Motor neuron (in vitro differentiated cells): ENCODE measurements at regions not wholly inside any gene's neighbourhood (a gene's known extent, or its start where the extent isn't known, plus 50 kb on each side); places are given as distances from the start of the nearest gene placed in this dataset.
A peak's percentile ranks its signal among the peaks of the same experiment; 100 is the strongest.

Source experiments
- ATAC-seq, 8 experiments: fragments of 200-7000 bp; cut with Tn5 transposase; replicated peaks in 6 of 8; 2 replicates each; pipeline ENCODE4 v1.8.0; 2021; ENCODE audit warnings: mild to moderate bottlenecking in 8 of 8, moderate library complexity in 8 of 8
- H3K27ac ChIP-seq, 2 donors: fragments of 250-450 bp; sonication (Bioruptor Pico); 2 replicates each; pipeline ENCODE4 v1.9.0; 2021; ENCODE audit warnings: antibody characterized with exemption in 2 of 2, mild to moderate bottlenecking in 2 of 2, moderate library complexity in 1 of 2
- H3K4me1 ChIP-seq, 2 donors: fragments of 250-450 bp; sonication (Bioruptor Pico); replicated peaks in 1 of 2; 2 replicates each; pipeline ENCODE4 v1.6.1; 2021; ENCODE audit warnings: antibody characterized with exemption in 2 of 2, mild to moderate bottlenecking in 2 of 2, moderate library complexity in 1 of 2
- H3K4me3 ChIP-seq, 5 donors: fragments of 250-450 bp; sonication (Bioruptor Pico); 2 replicates each; pipeline ENCODE4 v1.9.0; 2021; ENCODE audit warnings: antibody characterized with exemption in 5 of 5, mild to moderate bottlenecking in 5 of 5, moderate library complexity in 4 of 5
- WGBS, 10 experiments: fragments of 450-650 bp; shearing (Covaris generic); methylation state at CpG; one replicate each; pipeline ENCODE4 v1.0.0; 2022; 5-methylcytosine and 5-hydroxymethylcytosine counted together
- in situ Hi-C, 9 experiments: fragments of 400-800 bp; cut with MboI; loops; one replicate each; pipeline ENCODE4 v1.15.0; 2021; ENCODE audit warnings: low sequenced_read_pairs in 9 of 9, low pct_unique_long_range_greater_than_20kb in 2 of 9; ENCODE audit not compliant: unreplicated experiment in 9 of 9

DNA sequence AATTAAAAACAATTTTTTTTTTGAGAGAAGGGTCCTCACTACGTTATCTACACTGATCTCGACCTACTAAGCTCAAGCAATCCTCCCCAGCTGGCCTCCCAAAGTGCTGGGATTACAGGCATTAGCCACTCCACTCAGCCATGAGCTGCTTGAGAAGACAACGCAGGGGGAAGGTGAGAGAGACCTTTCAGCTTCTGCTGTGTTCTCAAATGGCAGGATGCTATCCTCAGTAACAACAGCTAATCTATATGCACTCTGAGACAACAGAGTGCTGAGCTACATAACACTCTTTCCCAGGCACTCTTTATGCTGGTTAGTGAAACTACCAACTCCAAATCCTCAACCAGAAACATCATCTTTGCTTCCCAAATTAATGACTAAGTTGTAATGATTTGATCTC is 526.1 kb downstream of the CCER1 start:
- ATAC-seq: no peak
- Histone ChIP-seq H3K27ac (no peak overlapping the region), H3K4me1 (no peaks in the 10 kb centered on the region), H3K4me3 (no peak overlapping the region)
- 10 to 80% (median 37%) methylated on average over 1 to 2 of the region's 3 CpGs; no CpG with 5 or more reads in 3 of the 10 experiments for WGBS, 10 experiments
- in situ Hi-C loops: no loop called here

- in situ Hi-C loops: no loop called here
- H3K4me3 ChIP-seq: no peak overlapping the region
- no peak for ATAC-seq
- no peaks in the 10 kb centered on the region for H3K4me1 ChIP-seq
- 0 to 100% (median 76%) methylated on average over 1 of the region's 1 CpG; no CpG with 5 or more reads in 6 of the 10 experiments for WGBS, 10 experiments
- H3K27ac ChIP-seq: no peak overlapping the region
Observed at GRCh38 chr12:90428465-90428864, 526.5 kb downstream of the CCER1 start.

GRCh38 chr12:90423965-90424364 is 531.0 kb downstream of the CCER1 start:
- in situ Hi-C loops: no loop called here
- Histone ChIP-seq H3K27ac (no peak overlapping the region), H3K4me3 (no peak overlapping the region), H3K4me1 (no peaks in the 10 kb centered on the region)
- no peak for ATAC-seq
- WGBS, 10 experiments: 10 to 90% (median 55%) methylated on average over 2 of the region's 2 CpGs

DNA sequence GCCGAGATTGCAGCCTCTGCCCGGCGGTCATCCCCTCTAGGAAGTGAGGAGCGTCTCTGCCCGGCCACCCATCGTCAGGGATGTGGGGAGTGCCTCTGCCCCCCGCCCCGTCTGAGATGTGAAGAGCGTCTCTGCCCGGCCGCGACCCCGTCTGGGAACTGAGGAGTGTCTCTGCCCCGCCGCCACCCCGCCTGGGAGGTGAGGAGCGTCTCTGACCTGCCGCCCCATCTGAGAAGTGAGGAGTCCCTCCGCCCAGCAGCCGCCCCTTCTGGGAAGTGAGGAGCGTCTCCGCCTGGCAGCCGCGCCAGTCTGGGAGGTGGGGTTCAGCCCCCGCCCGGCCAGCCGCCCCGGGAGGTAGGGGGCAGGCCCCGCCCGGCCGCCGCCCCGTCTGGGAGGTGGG is 544.0 kb downstream of the CCER1 start:
- Histone ChIP-seq H3K4me1 (no peaks in the 10 kb centered on the region), H3K4me3 (no peak overlapping the region), H3K27ac (no peak overlapping the region)
- in situ Hi-C loops: no loop called here
- no CpG with 5 or more reads among the region's 33 CpGs for WGBS, 10 experiments
- ATAC-seq: no peak

DNA sequence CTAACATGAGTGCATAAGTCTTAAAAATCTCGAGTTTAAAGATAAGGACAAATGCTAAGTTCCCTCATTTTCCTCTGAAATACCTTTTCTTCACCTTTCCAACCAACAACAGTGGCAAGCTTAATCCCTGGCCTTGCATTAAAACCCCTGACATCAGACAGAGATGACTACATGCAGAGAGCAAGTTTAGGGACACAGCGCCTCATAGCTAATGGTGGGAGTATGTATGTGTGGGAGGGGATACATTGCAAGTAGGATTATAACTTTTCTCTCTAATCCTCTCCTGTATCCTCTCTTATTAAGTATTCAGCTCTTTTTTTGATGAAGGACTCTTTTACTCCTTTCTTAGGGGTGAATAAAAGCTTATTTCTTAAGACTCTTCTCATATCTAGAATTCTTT is 547.1 kb downstream of the CCER1 start:
- Histone ChIP-seq H3K4me1 (no peaks in the 10 kb centered on the region), H3K4me3 (no peak overlapping the region), H3K27ac (no peak overlapping the region)
- peak in 2 of 8 experiments; percentile 49 to 61 for ATAC-seq
- WGBS, 10 experiments: 0 to 79% (median 40%) methylated on average over 1 to 2 of the region's 2 CpGs; no CpG with 5 or more reads in 4 of the 10 experiments
- in situ Hi-C loops: no loop called here

GRCh38 chr12:90404071-90404470 is 550.9 kb downstream of the CCER1 start:
- in situ Hi-C loops: no loop called here
- Histone ChIP-seq H3K4me1 (peaks cover 0 to 4% of the 10 kb centered on the region in 2 donors), H3K27ac (no peak overlapping the region), H3K4me3 (no peak overlapping the region)
- no peak for ATAC-seq

- 0 to 100% (median 90%) methylated on average over 1 to 2 of the region's 2 CpGs; no CpG with 5 or more reads in 1 of the 10 experiments for WGBS, 10 experiments
- ATAC-seq: no peak
- Histone ChIP-seq H3K4me1 (peaks cover 0 to 4% of the 10 kb centered on the region in 2 donors), H3K27ac (no peak overlapping the region), H3K4me3 (no peak overlapping the region)
- in situ Hi-C loops: no loop called here
Observed at GRCh38 chr12:90401185-90401584, 553.8 kb downstream of the CCER1 start.

DNA sequence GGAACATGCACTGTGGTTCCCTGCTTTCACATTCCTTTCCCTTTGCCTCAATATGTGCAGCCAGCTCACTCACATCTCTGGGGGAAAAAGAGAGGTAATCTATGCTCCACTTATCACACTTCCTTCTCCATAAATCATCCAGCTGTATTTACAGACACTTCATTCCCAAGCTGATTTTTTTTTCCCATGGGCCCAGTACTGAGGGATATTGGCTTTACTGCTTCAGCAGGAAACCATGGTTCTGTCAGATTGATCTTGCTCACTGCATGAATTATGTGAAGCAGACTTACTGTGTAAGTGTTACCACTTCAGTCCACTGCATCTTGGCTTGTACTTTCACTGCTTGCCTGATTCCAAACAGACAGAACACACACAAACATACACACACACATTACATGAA is 555.6 kb downstream of the CCER1 start:
- in situ Hi-C loops: no loop called here
- Histone ChIP-seq H3K4me3 (no peak overlapping the region), H3K4me1 (peaks cover 0 to 4% of the 10 kb centered on the region in 2 donors), H3K27ac (no peak overlapping the region)
- peak in 5 of 8 experiments; percentile 54 to 94 (median 67) for ATAC-seq

GRCh38 chr12:90398285-90398836 is 556.6 kb downstream of the CCER1 start:
- in situ Hi-C loops: no loop called here
- Histone ChIP-seq H3K27ac (no peak overlapping the region), H3K4me1 (peaks cover 0 to 4% of the 10 kb centered on the region in 2 donors), H3K4me3 (no peak overlapping the region)
- peak in 3 of 8 experiments; percentile 31 to 94 (median 33) for ATAC-seq

DNA sequence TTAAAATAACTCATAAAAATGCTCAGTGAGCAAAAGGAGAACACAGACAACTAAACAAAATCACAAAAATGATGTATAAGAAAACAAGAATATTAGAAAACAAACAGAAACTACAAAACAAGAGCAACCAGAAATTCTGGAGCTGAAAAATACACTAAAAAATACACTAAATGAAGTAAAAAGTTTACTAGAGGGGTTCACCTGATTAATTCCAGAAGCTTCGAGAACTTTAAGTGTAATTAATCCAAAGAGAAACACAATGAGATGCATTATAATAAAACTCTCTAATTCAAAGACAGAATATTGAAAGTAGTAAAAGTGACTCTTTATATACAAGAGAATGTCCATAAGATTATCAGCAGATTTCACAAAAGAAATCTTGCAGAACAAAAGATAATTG is 558.4 kb downstream of the CCER1 start:
- WGBS, 10 experiments: 14 to 100% (median 94%) methylated on average over 1 of the region's 1 CpG; no CpG with 5 or more reads in 1 of the 10 experiments
- H3K4me3 ChIP-seq: no peak overlapping the region
- no peak overlapping the region for H3K27ac ChIP-seq
- ATAC-seq: no peak
- in situ Hi-C loops: no loop called here
- H3K4me1 ChIP-seq: peaks cover 0 to 4% of the 10 kb centered on the region in 2 donors

- no peak overlapping the region for H3K27ac ChIP-seq
- in situ Hi-C loops: no loop called here
- ATAC-seq: no peak
- no peaks in the 10 kb centered on the region for H3K4me1 ChIP-seq
- 58 to 100% (median 100%) methylated on average over 1 to 3 of the region's 5 CpGs; no CpG with 5 or more reads in 7 of the 10 experiments for WGBS, 10 experiments
- no peak overlapping the region for H3K4me3 ChIP-seq
Observed at GRCh38 chr12:90393652-90394051, 561.3 kb downstream of the CCER1 start.

DNA sequence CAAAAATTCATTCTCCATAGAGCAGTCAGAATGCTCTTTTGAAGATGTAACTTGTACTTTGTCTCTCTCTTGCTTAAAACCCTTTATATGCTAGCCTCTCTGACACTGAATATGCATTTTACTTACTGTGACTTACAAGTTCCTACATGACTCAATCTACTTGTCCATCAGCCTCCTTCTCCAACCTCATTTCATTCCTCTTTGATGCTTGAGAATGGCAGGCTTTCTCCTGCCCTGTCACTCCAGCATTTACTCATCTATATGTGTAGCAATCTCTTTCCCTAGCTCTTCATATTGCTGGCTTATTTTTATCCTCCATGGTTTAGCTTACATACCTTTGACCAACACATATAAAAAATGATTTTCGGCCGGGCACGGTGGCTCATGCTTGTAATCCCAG is 561.9 kb downstream of the CCER1 start:
- no peak overlapping the region for H3K27ac ChIP-seq
- peak in 2 of 8 experiments; percentile 50 to 57 for ATAC-seq
- H3K4me3 ChIP-seq: no peak overlapping the region
- in situ Hi-C loops: no loop called here
- no peaks in the 10 kb centered on the region for H3K4me1 ChIP-seq
- 53 to 100% (median 93%) methylated on average over 1 to 3 of the region's 3 CpGs; no CpG with 5 or more reads in 3 of the 10 experiments for WGBS, 10 experiments

GRCh38 chr12:90390947-90391346 is 564.0 kb downstream of the CCER1 start:
- in situ Hi-C loops: no loop called here
- no peak overlapping the region for H3K27ac ChIP-seq
- 44 to 89% (median 84%) methylated on average over 1 to 2 of the region's 2 CpGs; no CpG with 5 or more reads in 1 of the 10 experiments for WGBS, 10 experiments
- ATAC-seq: no peak
- no peak overlapping the region for H3K4me3 ChIP-seq
- H3K4me1 ChIP-seq: no peaks in the 10 kb centered on the region

DNA sequence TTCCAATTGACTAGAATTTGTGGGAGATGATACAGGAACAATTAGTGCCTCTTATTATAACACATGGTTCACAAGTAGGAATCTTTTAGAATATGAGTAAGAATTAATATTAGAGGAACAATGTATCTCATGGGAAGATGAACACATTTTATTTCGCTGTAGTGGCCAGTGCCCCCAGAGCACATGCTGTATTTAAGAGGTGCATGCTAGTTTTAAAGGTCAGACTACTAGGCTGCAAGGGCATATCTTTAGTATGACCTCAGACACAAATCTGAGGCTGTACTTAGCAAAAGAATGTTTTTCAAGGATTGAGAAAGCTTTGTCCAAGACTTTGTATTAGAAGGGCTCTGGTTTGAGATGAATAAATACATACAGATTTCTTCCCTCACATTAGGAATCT is 586.9 kb downstream of the CCER1 start:
- Histone ChIP-seq H3K4me3 (no peak overlapping the region), H3K27ac (no peak overlapping the region), H3K4me1 (no peaks in the 10 kb centered on the region)
- WGBS, 10 experiments: 20 to 100% (median 83%) methylated on average over 1 of the region's 1 CpG; no CpG with 5 or more reads in 4 of the 10 experiments
- no peak for ATAC-seq
- in situ Hi-C loops: no loop called here
